ENCODE measurements at regions not wholly inside any gene's neighbourhood (a gene's known extent, or its start where the extent isn't known, plus 50 kb on each side); places are given as distances from the start of the nearest gene placed in this dataset.

DNA sequence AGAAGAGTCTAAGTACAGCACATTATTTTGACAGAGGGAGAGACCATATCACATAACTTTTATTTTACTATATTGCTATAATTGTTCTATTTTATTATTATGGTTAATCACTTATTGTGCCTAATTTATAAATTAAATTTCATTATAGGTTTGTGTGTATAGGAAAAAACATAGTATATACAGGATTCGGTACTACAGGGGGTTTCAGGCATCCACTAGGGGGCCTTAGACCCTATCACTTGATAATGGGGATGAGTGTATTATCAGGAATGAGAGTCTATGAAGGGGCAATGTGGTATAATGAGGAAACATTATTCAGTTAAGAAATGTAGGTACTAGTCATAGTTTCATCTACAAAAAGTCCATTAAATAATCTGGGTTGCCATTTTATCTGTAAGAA lies 833.1 kb downstream of the C4orf33 start:
- intact Hi-C loops (cut with DNase I, micrococcal nuclease), result no loop called here
- no peak for ATAC-seq
- H3K27ac Mint-ChIP-seq, result no peak overlapping the region
- no peaks in the 10 kb centered on the region for H3K9me3 Mint-ChIP-seq (ENCODE audit: low read depth)
- H3K27me3 Mint-ChIP-seq, result no peaks in the 10 kb centered on the region
- H3K4me3 Mint-ChIP-seq, result no peak overlapping the region
- no peaks in the 10 kb centered on the region for H3K4me1 Mint-ChIP-seq
- DNase-seq, result no peak
- H3K36me3 Mint-ChIP-seq (ENCODE audit: low read depth), result no peaks in the 10 kb centered on the region
- ChIA-PET CTCF (no interaction called here), POLR2A (no interaction called here)

DNA sequence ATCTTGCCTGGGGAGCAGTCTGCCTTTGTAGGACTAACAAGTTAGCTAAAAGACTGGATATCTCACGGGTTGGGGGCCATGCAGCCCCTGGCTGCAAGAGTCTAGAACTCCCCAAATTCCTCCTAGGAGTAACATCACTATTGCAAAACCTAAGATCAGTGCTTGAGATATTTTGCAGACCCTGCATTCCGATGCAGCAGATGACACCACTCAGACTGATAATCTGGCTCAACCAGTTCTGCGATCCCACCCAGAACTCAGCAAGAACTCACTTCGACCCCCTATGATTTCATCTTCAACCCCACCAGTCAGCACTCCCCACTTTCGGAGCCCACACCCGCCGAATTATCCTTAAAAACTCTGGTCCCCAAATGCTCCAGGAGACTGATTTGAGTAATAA lies 834.0 kb downstream of the C4orf33 start:
- H3K4me1 Mint-ChIP-seq, result no peaks in the 10 kb centered on the region
- CTCF ChIA-PET, result no interaction called here
- H3K27ac Mint-ChIP-seq, result no peak overlapping the region
- intact Hi-C loops (cut with DNase I, micrococcal nuclease), result no loop called here
- H3K27me3 Mint-ChIP-seq, result no peaks in the 10 kb centered on the region
- no peak overlapping the region for H3K4me3 Mint-ChIP-seq
- no peak for ATAC-seq
- no peaks in the 10 kb centered on the region for H3K9me3 Mint-ChIP-seq (ENCODE audit: low read depth)
- DNase-seq, result no peak
- H3K36me3 Mint-ChIP-seq (ENCODE audit: low read depth), result no peaks in the 10 kb centered on the region
- POLR2A ChIA-PET, result no interaction called here

DNA sequence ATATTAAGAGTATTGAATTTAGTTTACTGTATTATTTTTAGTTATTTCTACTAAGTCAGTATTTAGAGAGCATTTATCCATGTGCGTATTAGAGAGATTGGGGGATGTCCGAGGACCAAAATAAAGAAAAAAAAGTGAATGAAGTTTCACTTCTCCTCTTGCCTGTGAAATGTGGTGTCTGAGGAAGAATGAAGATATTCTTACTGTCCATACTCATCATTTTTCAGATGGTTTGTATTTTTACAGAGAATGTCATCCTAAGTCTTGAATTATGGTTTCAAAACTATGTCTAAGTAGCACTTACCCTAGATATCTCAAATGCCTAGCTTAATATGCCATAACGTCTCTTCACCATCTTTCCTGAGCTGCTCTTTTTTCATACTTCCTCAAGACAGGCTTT lies 854.3 kb downstream of the C4orf33 start:
- intact Hi-C loops (cut with DNase I, micrococcal nuclease), result no loop called here
- no peaks in the 10 kb centered on the region for H3K9me3 Mint-ChIP-seq (ENCODE audit: low read depth)
- CTCF ChIA-PET, result no interaction called here
- H3K27ac Mint-ChIP-seq, result no peak overlapping the region
- POLR2A ChIA-PET, result no interaction called here
- H3K36me3 Mint-ChIP-seq (ENCODE audit: low read depth), result no peaks in the 10 kb centered on the region
- H3K4me3 Mint-ChIP-seq, result no peak overlapping the region
- H3K4me1 Mint-ChIP-seq, result no peaks in the 10 kb centered on the region
- ATAC-seq, result no peak
- no peak for DNase-seq
- H3K27me3 Mint-ChIP-seq, result no peaks in the 10 kb centered on the region

DNA sequence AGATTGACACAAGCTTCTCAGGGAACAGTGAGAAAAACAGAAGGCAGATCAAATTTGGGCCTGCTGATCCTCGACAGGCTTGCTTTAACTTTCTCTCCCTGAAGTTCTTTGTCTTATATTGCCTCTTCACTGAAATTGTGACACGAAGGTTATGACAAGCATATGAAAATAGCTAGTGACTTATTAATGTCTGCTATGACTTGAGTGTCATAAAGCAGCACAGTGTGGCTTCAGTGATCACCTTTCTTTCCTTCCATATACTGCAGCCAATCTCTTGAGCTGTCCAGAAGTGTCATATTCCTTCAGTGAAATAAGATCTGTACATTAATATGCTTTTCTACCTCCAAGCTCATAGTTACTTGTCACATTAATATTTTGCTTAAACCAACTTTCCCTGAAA lies 870.2 kb downstream of the C4orf33 start:
- intact Hi-C loops (cut with DNase I, micrococcal nuclease), result no loop called here
- CTCF ChIA-PET, result no interaction called here
- H3K4me1 Mint-ChIP-seq, result no peaks in the 10 kb centered on the region
- POLR2A ChIA-PET, result no interaction called here
- peaks cover 4% of the 10 kb centered on the region for H3K9me3 Mint-ChIP-seq (ENCODE audit: low read depth)
- ATAC-seq (no peak), DNase-seq (no peak)
- no peaks in the 10 kb centered on the region for H3K27me3 Mint-ChIP-seq
- H3K27ac Mint-ChIP-seq, result no peak overlapping the region
- no peaks in the 10 kb centered on the region for H3K36me3 Mint-ChIP-seq (ENCODE audit: low read depth)
- H3K4me3 Mint-ChIP-seq, result no peak overlapping the region

DNA sequence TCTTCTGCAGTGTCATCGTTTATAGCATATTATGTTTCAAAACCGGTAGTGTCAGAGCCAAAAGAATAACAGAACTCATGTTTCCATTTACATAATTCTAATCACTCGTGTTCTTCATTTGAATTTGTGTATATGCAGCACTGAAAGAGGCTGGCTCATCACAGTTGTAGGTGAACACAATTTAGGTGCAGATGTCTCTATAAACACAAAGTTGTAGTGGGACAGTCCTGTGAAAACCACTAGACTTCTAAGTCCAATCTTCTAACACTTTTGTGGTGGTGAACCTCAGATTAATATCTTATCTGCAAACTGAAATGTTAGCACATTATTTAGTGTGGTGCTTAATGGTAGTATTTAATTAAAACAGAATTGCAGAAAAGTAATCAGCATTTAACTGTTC lies 872.4 kb downstream of the C4orf33 start:
- intact Hi-C loops (cut with DNase I, micrococcal nuclease), result no loop called here
- CTCF ChIA-PET, result no interaction called here
- H3K27ac Mint-ChIP-seq, result no peak overlapping the region
- no peaks in the 10 kb centered on the region for H3K4me1 Mint-ChIP-seq
- no peaks in the 10 kb centered on the region for H3K36me3 Mint-ChIP-seq (ENCODE audit: low read depth)
- H3K9me3 Mint-ChIP-seq (ENCODE audit: low read depth), result peaks cover 4% of the 10 kb centered on the region
- DNase-seq (no peak), ATAC-seq (no peak)
- POLR2A ChIA-PET, result no interaction called here
- H3K4me3 Mint-ChIP-seq, result no peak overlapping the region
- no peaks in the 10 kb centered on the region for H3K27me3 Mint-ChIP-seq

DNA sequence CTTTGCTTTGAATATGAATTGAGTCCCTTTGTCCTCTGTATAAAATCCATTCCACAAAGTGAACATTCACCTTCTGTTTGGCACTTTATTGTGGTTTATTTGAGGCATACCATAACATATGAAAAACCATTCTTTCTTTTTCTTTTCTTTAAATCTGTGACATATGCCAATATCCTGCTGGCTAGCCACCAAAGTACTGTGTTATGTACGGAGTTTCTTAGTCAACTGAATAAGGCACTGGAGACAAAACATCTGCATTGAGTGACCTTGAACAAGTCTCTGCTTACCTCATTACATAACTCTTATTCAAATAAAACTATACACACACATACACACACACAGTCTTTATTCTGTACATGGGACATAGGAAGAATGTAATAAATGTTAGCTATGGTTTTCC lies 872.8 kb downstream of the C4orf33 start:
- no peak for DNase-seq
- H3K4me1 Mint-ChIP-seq, result no peaks in the 10 kb centered on the region
- H3K36me3 Mint-ChIP-seq (ENCODE audit: low read depth), result no peaks in the 10 kb centered on the region
- no peak overlapping the region for H3K4me3 Mint-ChIP-seq
- ATAC-seq, result no peak
- CTCF ChIA-PET, result no interaction called here
- H3K27me3 Mint-ChIP-seq, result no peaks in the 10 kb centered on the region
- POLR2A ChIA-PET, result no interaction called here
- intact Hi-C loops (cut with DNase I, micrococcal nuclease), result no loop called here
- H3K9me3 Mint-ChIP-seq (ENCODE audit: low read depth), result peaks cover 4% of the 10 kb centered on the region
- no peak overlapping the region for H3K27ac Mint-ChIP-seq

DNA sequence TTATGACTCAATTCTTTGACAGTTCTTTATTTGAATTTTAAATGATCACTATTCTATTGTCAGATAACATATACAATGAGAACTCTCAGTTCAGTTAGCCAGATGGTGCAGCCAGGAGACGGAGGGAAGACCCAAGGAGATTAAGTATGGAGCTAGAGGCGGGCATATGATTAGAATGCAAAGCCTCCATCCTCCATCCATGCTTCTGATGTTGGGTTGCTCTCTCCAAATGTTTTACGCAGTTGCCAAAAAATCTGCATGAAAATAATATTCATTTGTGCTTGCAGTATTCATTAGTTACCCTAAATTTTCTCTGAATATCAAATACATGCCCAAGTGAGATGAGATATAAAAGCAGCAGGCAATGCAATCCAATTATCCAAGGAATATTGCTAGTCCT lies 874.8 kb downstream of the C4orf33 start:
- Mint-ChIP-seq H3K27ac (no peak overlapping the region), H3K4me3 (no peak overlapping the region), H3K4me1 (no peaks in the 10 kb centered on the region), H3K36me3 (ENCODE audit: low read depth) (no peaks in the 10 kb centered on the region), H3K27me3 (no peaks in the 10 kb centered on the region), H3K9me3 (ENCODE audit: low read depth) (peaks cover 4% of the 10 kb centered on the region)
- ChIA-PET POLR2A (no interaction called here), CTCF (no interaction called here)
- DNase-seq (no peak), ATAC-seq (no peak)
- intact Hi-C loops (cut with DNase I, micrococcal nuclease), result no loop called here

DNA sequence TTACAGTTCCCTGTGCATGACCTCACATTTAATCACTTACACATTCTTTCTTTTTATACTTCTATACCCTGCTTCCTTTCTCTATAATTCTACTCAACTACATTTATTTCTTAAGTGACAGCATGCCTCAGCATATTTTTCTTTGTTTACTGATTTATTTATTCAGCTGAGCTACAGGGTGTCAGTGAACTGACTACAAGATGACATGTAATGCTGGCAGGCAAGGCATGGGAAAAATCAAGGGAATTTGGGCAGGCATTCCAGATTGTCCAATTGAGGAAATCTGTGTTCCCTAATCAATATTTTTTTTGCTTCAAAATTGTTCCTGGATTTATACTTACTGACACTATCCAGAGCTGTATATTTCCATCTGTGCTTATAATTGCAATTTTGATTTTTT lies 875.5 kb downstream of the C4orf33 start:
- ATAC-seq, result no peak

DNA sequence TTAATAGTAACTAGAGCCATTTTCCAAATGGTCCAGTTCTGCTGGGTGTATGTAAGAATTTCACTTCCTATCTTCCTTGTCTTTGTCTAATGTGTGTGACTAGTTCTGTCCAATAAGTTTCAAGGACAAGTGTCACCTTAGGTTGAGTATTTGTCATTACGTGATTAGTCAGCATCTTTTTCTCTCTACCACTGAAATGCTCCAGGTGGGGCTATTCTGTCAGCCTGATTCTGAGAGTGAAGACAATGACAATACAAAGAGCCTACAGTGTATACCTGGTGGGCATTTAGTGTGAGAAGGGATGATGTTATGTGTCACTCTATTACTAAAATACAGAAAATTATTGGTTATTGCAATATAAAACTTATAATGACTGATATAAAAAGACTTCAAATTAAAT lies 876.3 kb downstream of the C4orf33 start:
- no peak for ATAC-seq

More for the DNA sequence above, 875.5 kb downstream of the C4orf33 start:
- no peak overlapping the region for H3K27ac Mint-ChIP-seq
- ChIA-PET CTCF (interaction anchor here (0.7 kb wide), 1 partner anchor 12 kb away, joined by 3 read pairs; no protein-coding TSS in a partner anchor), POLR2A (no interaction called here)
- no peak overlapping the region for H3K4me3 Mint-ChIP-seq
- H3K27me3 Mint-ChIP-seq, result no peaks in the 10 kb centered on the region
- H3K9me3 Mint-ChIP-seq (ENCODE audit: low read depth), result peaks cover 4% of the 10 kb centered on the region
- no peaks in the 10 kb centered on the region for H3K4me1 Mint-ChIP-seq
- no peaks in the 10 kb centered on the region for H3K36me3 Mint-ChIP-seq (ENCODE audit: low read depth)
- no peak for DNase-seq
- intact Hi-C loops (cut with DNase I, micrococcal nuclease), result no loop called here

DNA sequence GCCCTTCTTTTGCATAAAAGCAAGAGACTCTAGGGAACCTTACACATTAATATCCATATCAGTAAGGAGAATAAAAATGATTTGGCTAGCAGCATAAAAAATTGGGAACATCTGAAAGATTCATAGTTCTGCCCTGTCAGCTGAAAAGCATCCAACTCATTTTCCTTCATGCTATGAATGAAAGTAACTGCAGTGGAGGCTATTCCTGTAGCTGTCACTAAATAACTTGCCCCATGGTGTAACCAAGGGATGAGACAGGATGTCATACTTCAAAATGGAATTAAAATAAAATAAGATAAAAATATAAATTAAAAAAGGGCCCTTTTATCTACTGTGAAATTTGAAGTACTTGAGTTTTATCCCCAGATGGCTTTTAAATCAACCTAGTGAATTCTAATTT lies 878.8 kb downstream of the C4orf33 start:
- POLR2A ChIA-PET, result no interaction called here
- ATAC-seq, result no peak

More for the DNA sequence above, 876.3 kb downstream of the C4orf33 start:
- POLR2A ChIA-PET, result no interaction called here
- Mint-ChIP-seq H3K27ac (no peak overlapping the region), H3K9me3 (ENCODE audit: low read depth) (peaks cover 4% of the 10 kb centered on the region), H3K27me3 (no peaks in the 10 kb centered on the region), H3K4me3 (no peak overlapping the region), H3K4me1 (no peaks in the 10 kb centered on the region), H3K36me3 (ENCODE audit: low read depth) (no peaks in the 10 kb centered on the region)
- intact Hi-C loops (cut with DNase I, micrococcal nuclease), result no loop called here
- no peak for DNase-seq
- CTCF ChIA-PET, result no interaction called here

DNA sequence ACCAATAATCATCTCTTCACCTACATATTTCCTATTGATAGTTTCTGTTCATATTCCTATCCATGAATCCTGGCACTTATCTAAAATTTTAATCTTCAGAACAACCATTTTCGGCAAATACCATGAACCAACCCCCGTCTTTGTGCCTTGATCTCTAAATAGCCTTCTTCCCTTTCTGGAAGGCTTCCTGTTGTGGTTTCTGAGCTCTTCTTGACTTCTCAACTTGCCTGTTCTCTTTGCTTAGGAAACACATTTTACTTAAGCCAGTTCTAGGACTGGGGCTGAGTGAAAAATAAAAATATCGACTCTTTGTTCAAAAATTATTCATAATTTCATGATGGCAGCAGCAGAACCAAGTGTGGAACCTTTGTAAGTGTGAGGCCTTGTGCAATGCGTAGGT lies 882.4 kb downstream of the C4orf33 start:
- no peak for DNase-seq
- CTCF ChIA-PET, result no interaction called here
- H3K9me3 Mint-ChIP-seq (ENCODE audit: low read depth), result no peaks in the 10 kb centered on the region
- no peak for ATAC-seq
- POLR2A ChIA-PET, result no interaction called here
- H3K27ac Mint-ChIP-seq, result no peak overlapping the region
- H3K4me3 Mint-ChIP-seq, result no peak overlapping the region
- no peaks in the 10 kb centered on the region for H3K36me3 Mint-ChIP-seq (ENCODE audit: low read depth)
- no peaks in the 10 kb centered on the region for H3K27me3 Mint-ChIP-seq
- H3K4me1 Mint-ChIP-seq, result no peaks in the 10 kb centered on the region
- intact Hi-C loops (cut with DNase I, micrococcal nuclease), result no loop called here

More for the DNA sequence above, 878.8 kb downstream of the C4orf33 start:
- H3K36me3 Mint-ChIP-seq (ENCODE audit: low read depth), result no peaks in the 10 kb centered on the region
- no peaks in the 10 kb centered on the region for H3K27me3 Mint-ChIP-seq
- H3K27ac Mint-ChIP-seq, result no peak overlapping the region
- H3K9me3 Mint-ChIP-seq (ENCODE audit: low read depth), result no peaks in the 10 kb centered on the region
- CTCF ChIA-PET, result no interaction called here
- no peak overlapping the region for H3K4me3 Mint-ChIP-seq
- intact Hi-C loops (cut with DNase I, micrococcal nuclease), result no loop called here
- DNase-seq, result no peak
- H3K4me1 Mint-ChIP-seq, result no peaks in the 10 kb centered on the region

DNA sequence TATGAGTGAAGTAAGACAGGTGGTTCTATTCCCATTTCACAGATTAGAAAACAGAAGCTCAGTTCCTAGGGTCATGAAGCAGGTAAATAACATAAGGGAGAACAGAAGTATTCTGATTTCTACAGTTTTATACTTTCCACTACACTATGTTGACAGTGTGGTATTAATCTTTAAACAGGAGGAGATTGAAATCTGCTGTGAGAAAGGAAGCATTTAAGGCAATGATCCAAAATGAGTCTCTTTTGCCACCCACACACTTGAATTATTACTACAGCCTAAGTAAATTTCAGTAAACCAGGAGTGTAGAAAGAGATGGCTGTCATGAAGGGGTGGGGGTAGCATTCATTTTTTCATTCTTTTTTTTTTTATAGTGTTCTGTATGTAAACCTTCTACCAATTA lies 893.0 kb downstream of the C4orf33 start:
- POLR2A ChIA-PET, result no interaction called here
- intact Hi-C loops (cut with DNase I, micrococcal nuclease), result no loop called here
- ATAC-seq, result no peak

DNA sequence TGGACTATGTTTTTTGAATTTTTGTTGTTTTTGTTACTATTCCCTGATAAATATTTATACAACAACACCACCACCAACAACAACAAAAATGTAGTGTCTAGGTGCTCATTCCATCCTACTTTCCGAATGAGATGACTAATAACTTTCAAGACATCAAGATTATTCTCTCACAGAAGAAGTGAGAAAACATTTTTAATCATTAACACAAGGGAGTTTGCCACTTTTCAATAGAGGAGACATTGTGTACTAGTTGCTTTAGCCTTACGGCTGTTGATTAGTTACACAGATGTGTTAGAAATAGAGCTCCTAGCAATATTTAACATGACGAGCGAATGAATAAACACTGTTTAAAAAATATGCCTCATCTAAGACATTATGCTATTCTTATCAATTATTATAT lies 898.8 kb downstream of the C4orf33 start:
- DNase-seq, result no peak
- H3K27me3 Mint-ChIP-seq, result no peaks in the 10 kb centered on the region
- intact Hi-C loops (cut with DNase I, micrococcal nuclease), result no loop called here
- H3K9me3 Mint-ChIP-seq (ENCODE audit: low read depth), result no peaks in the 10 kb centered on the region
- H3K27ac Mint-ChIP-seq, result no peak overlapping the region
- CTCF ChIA-PET, result no interaction called here
- ATAC-seq, result no peak
- POLR2A ChIA-PET, result interaction anchor here (0.6 kb wide), 1 partner anchor 156 kb away, joined by 3 read pairs; no protein-coding TSS in a partner anchor
- H3K36me3 Mint-ChIP-seq (ENCODE audit: low read depth), result no peaks in the 10 kb centered on the region
- no peak overlapping the region for H3K4me3 Mint-ChIP-seq
- no peaks in the 10 kb centered on the region for H3K4me1 Mint-ChIP-seq

More for the DNA sequence above, 893.0 kb downstream of the C4orf33 start:
- Mint-ChIP-seq H3K4me3 (no peak overlapping the region), H3K27me3 (no peaks in the 10 kb centered on the region), H3K4me1 (no peaks in the 10 kb centered on the region), H3K9me3 (ENCODE audit: low read depth) (no peaks in the 10 kb centered on the region), H3K27ac (no peak overlapping the region), H3K36me3 (ENCODE audit: low read depth) (no peaks in the 10 kb centered on the region)
- no peak for DNase-seq
- CTCF ChIA-PET, result no interaction called here
